Right lung (tissue), 2 donors: ENCODE measurements at regions not wholly inside any gene's neighbourhood (a gene's known extent, or its start where the extent isn't known, plus 50 kb on each side); places are given as distances from the start of the nearest gene placed in this dataset.
"Not testable (repeated sequence)": the region's sequence is repeated elsewhere in the genome, so short reads cannot be mapped to it uniquely, and the experiment has no call there.

ENCODE experiments used
- DNase-seq, 2 donors: peaks; one replicate each; pipeline ENCODE4 v3.0.0-alpha.2; 2013

DNA sequence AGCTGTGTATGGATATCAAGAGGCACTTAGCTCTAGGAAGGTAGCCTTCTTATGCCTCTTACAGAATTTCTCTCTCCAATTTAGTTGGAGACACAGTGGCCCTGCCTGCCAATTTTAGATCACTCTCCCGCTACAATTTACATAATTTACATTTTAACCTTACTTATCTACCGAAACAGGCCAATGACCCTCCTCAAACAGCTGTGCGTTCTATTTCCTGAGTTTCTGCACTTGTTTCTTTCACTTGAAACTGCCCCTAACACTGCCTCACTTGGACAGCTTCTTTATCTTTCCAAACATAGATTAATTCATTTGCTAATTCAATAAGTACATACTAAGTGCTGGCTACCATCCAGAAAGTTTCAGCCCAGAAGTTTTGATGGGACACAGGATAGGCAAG lies 52.9 kb upstream of the HDDC2 start:
- DNase-seq: no peak

GRCh38 chr6:125356884-125357283 lies 55.1 kb upstream of the HDDC2 start:
- DNase-seq: no peak

DNA sequence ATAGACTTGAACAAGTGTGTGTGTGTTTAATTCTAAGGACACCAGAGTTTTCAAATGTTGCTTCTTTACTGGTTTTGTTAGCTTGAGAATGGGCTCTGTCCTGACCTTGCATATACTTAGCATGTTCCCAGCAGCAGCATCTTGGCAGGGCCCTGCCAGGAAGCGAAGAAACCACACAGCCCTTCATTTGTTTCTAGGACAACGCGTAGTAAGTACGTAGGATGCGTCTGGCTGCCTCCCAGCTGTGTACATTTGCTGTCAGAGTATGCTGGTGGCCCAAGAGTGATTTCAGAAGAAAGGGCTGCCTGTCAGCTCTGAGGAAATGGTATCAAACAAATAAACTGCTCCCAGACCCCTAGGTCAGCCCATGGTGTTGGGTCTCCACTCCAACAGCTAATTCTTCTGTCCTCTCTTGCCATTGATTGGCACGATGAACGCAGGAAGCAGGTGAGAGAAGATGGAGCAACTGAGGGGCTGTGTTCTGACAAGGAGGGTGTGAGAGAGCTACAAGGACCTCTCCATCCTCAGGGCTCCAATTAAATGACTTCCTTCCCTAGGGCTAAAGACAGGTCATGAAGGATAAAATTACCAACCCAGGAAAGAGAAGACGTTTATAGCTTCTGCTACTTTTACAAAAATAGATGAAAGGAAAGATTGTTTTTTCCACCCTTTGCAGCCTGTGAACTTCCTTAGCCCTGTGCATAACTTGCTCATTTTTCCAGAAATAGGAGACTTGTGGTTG lies 55.9 kb upstream of the HDDC2 start:
- peak in 1 of 2 donors; percentile 58 for DNase-seq

DNA sequence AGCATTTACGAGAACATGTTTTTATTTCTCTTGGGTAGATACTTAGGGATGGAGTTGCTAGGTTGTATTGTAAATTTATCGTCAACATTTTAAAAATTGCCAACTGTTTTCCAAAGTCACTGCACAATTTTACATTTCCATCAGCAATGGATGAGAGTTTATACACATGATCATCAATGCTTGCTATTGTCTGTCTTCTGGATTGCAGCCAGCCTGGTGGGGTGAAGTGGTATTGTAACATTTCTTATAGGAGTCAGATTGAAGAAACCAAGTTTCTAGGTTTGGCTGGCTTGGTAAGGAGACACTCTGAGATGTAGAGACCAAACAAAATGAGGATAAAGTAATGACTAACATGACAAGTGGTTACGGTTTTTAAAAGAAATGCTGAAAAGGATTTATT lies 57.1 kb upstream of the HDDC2 start:
- no peak for DNase-seq

- no peak for DNase-seq
Observed at GRCh38 chr6:125361868-125362267, 60.1 kb upstream of the HDDC2 start.

- DNase-seq: peak; percentile 32 to 52
Observed at GRCh38 chr6:125363039-125363823, 61.5 kb upstream of the HDDC2 start.

GRCh38 chr6:125363824-125364165 lies 62.0 kb upstream of the HDDC2 start:
- DNase-seq: no peak

DNA sequence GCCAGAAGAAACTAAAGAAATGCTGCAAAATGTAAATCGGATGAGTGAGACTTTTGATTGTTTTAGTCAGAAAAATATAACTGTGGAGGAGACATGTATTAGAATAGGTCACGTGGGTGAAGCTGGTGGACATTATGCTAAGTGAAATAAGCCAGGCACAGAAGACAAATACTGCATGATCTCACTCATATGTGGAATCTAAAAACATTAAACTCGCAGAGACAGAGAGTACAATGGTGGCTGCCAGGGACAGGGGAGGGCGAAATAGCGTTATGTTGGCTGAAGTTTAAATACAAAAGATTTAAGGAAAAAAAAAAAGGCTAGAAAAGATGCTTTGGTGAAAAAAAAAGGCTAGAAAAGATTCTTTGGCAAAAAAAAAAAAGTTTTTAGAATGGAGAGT lies 63.5 kb upstream of the HDDC2 start:
- no peak for DNase-seq

DNA sequence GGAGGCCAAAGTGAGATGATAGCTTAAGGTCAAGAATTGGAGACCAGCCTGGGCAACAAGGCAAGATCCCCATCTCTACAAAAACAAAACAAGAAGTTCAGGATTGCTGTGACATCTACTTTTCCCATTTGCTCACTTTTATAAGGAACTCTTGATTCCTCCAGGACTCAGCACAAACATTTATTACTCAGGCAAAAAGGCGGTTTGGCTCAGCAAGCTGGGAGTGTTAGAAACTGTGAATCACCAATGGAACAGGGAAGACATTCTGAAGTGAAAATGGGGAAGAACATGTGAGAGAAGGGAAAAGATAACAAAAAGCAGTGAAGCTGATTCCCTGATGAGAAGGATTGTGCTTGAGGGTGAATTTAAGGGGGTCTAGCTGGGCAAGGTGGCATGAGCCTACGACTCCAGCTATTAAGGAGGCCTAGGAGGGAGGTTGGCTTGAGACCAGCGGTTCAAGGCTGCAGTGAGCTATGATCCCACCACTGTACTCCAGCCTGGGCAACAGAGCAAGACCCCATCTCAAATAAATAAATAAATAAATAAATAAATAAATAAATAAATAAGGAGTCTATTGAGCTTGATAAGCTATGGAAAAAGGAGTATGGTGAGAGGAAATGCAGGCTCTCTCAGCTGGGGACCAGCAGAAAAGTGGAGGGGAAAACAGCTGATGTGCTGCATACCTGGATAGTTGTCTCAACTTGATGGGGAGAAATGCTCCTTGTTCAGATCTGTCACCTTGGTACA lies 65.4 kb upstream of the HDDC2 start:
- DNase-seq: no peak

GRCh38 chr6:125370343-125370742 lies 68.6 kb upstream of the HDDC2 start:
- no peak for DNase-seq

GRCh38 chr6:125375013-125375412 lies 73.2 kb upstream of the HDDC2 start:
- DNase-seq: no peak

DNA sequence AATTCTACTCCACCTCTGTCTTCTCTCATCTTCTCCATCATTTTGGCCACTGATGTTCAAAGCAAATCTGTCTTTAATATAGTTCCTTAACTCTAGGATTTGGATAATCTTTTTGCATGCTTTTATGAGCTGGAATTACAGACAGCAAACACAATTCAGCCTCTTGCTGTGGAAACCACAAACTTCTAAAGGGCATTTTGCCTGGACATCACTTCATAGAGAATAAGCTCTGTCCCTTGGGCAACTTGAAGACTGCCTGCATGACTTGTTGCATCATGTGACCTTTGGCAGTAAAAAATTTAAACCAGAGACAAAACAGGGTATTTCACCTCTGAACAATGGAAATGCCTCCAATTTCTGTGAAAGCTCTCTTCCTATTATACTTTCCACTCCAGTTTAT lies 74.1 kb upstream of the HDDC2 start:
- DNase-seq: no peak

- no peak for DNase-seq
Observed at GRCh38 chr6:125377621-125378020, 75.9 kb upstream of the HDDC2 start.

DNA sequence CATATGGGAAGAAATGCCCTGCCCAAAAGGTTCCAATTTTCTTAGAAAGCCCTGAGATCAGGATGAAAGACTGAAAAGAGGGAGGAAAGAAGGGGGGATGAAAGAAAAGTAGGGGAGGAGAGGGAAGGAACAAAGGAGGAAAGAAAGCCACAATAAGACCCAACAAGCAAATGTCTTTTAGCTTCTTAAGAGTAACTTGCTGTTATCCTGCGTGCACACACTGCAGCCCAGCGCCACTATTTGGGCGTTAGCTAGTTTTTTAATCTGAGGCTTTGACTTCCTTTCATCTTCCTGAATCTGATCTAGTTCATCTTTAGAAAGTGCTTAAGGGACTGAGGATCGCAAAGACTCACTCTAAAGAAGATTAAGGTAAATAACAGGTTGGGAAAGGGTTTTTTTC lies 77.4 kb upstream of the HDDC2 start:
- no peak for DNase-seq

DNA sequence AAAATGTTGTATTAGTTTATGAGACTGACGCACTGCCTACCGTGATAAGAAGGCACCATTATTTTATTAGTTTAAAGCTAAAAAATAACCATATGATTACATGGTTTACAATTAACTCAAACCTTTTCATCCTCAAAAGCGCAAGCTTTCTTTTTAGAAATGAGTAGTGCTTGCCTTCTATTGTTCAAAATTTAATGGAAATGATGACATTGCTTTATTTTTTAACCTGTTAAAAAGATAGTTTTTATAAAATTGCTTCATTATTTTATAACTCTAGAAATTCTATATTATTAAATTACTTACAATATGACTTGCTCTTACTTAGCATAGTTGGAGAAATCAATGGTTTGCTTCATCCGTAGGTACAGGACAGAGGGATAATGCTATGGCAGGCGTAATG lies 78.7 kb upstream of the HDDC2 start:
- DNase-seq: no peak

GRCh38 chr6:125386337-125386736 lies 84.6 kb upstream of the HDDC2 start:
- DNase-seq: not testable (repeated sequence)

DNA sequence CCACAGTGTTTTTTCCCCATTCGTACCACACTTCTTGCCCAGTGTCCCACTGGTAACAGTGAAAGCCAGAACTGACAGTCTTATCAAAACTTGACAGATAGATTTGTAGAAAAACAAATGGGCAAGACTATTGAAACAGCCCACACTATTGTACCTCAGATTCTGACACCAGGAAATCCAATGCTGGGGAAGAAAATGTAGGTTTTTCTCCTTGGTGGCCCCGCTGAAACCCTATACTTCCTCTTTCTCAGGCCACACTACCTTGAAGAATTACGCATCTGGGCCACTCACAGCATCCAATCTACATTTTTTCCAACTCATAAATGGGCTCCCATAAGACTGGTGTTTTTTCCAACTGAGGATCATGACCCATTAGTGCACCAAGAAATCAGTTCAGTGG lies 90.9 kb upstream of the HDDC2 start:
- DNase-seq: no peak

DNA sequence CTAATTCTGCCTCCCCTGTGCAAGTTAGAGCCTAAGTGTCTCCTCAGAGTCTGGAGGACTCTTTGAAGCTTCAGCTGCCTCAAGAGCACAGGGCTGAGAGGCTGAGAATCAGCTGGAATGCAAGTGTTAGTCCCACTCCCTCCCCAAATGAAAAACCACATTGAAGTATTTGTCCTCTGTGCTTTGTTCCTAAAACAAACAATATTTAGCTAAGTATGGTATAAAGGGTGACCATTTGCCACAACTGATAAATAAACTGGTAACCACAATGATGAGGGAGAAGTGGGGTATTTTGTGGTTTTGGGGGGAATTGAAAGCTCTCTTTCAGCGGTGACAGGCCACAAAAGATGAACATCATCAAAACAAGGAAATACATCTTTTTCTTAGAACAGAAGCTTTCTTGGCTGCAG lies 91.7 kb upstream of the HDDC2 start:
- DNase-seq: no peak

DNA sequence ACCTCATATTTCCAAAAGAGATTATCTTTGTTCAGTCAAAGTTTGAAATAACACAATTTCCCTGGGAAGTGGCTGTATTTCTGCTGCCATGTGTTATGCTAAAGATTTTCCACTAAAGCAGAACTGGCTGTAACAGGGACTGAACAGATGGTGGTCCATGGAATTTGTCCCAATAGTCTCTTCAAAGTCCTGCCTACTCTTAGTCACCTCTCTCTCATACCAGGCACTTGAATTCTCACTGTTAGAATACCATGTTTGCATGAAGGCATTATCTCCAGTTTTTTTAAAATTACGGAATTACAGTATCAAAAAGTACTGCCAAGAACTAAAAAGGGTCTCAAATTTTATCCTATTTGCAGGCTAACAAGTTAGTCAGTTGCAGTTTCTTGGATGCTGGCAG lies 105.0 kb upstream of the HDDC2 start:
- no peak for DNase-seq

DNA sequence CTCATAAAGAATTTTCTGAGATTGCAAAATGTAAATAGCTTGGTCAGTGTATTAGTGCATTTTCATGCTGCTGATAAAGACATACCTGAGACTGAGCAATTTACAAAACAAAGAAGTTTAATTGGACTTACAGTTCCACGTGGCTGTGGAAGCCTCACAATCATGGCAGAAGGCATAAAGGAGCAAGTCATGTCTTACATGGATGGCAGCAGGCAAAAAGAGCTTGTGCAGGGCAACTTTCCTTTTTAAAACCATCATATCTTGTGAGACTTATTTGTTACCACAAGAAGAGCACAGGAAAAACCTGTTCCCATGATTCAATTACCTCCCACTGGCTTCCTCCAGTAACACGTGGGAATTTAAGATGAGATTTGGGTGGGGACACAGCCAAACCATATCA lies 112.7 kb upstream of the HDDC2 start:
- no peak for DNase-seq

DNA sequence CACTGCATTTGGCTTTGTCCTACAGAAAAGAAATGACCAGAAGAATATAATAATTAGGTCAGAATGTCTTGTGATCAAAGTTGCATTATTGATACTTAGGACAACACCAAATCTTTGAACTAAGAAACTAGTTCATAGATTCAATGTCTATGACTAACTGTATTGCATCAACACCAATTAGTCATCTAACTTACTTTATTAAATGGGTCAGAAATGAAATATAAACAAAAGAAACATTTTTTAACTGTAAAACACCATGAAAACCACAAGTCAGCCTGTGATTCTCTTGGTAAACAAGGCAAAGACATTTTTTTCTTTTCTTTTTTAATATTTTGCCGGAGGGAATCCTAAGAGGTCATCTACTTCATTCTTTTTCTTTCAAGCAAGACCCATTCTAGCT lies 114.1 kb upstream of the HDDC2 start:
- no peak for DNase-seq

- DNase-seq: no peak
Observed at GRCh38 chr6:125421836-125422235, 120.1 kb upstream of the HDDC2 start.

- DNase-seq: no peak
Observed at GRCh38 chr6:125423047-125423446, 121.3 kb upstream of the HDDC2 start.
